ENCODE measurements at regions not wholly inside any gene's neighbourhood (a gene's known extent, or its start where the extent isn't known, plus 50 kb on each side); places are given as distances from the start of the nearest gene placed in this dataset.
"Not testable (repeated sequence)": the region's sequence is repeated elsewhere in the genome, so short reads cannot be mapped to it uniquely, and the experiment has no call there.

GRCh38 chr1:243951207-243951606, 99.9 kb upstream of the ZBTB18 start:
- not testable (repeated sequence) for TF ChIP-seq CTCF (IDR thresholded peaks at IDR 0.05); EP300 (IDR thresholded peaks at IDR 0.05; ENCODE audit: low read depth)
